ENCODE measurements at regions not wholly inside any gene's neighbourhood (a gene's known extent, or its start where the extent isn't known, plus 50 kb on each side); places are given as distances from the start of the nearest gene placed in this dataset.

DNA sequence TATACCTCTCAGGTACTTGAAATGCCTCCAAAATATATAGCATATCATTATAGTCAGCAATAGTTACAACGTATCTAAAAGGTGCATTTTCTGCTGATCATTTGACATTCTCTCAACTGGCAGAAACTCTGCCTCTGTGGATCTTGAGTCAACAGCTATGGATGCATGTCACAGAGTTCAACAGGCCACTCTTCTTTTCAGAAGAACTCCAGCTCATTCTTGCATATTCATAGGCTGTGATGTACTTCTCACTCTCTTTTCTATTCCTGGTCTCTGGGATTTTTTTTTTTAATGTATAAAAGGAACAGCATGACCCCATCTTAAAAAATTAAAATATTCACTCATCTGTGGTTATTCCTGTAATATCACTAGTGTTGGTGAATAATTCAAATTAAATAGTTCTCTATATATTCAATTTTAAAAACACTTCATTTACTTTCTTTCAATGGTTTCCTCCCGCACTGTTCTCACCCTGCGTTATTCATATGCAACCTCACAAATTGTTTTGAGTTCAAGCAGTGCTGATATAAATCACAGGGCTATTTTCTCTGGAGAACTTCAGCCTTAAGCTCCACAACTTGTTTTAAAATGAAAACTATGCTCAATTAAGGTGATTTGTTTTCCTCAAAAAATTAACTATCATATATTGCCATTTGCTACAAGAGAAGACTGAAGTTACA is 1111.2 kb upstream of the ADGRL3 start:
- DNase-seq (ENCODE audit: extremely low spot score), result no peak
- no peak overlapping the region for H3K4me3 ChIP-seq
- H3K27ac ChIP-seq (replicated peaks in 1 of 4), result no peak overlapping the region
- 67% methylated on average over 3 of the region's 3 CpGs for WGBS
- no peaks in the 10 kb centered on the region for H3K27me3 ChIP-seq
- intact Hi-C loops (cut with DNase I), result no loop called here
- no peaks in the 10 kb centered on the region for H3K4me1 ChIP-seq
- TF ChIP-seq POLR2A (IDR thresholded peaks at IDR 0.05; ENCODE audit: low read depth), result no peak
- no peak for TF ChIP-seq EP300 (IDR thresholded peaks at IDR 0.05)
- no peak for TF ChIP-seq POLR2AphosphoS5 (IDR thresholded peaks at IDR 0.05)
- TF ChIP-seq, protein P1, sequence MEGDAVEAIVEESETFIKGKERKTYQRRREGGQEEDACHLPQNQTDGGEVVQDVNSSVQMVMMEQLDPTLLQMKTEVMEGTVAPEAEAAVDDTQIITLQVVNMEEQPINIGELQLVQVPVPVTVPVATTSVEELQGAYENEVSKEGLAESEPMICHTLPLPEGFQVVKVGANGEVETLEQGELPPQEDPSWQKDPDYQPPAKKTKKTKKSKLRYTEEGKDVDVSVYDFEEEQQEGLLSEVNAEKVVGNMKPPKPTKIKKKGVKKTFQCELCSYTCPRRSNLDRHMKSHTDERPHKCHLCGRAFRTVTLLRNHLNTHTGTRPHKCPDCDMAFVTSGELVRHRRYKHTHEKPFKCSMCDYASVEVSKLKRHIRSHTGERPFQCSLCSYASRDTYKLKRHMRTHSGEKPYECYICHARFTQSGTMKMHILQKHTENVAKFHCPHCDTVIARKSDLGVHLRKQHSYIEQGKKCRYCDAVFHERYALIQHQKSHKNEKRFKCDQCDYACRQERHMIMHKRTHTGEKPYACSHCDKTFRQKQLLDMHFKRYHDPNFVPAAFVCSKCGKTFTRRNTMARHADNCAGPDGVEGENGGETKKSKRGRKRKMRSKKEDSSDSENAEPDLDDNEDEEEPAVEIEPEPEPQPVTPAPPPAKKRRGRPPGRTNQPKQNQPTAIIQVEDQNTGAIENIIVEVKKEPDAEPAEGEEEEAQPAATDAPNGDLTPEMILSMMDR (IDR thresholded peaks at IDR 0.05), result no peak
- no peaks in the 10 kb centered on the region for H3K36me3 ChIP-seq
- peaks cover 0 to 4% (median 0%) of the 10 kb centered on the region in 4 donors for H3K9me3 ChIP-seq

DNA sequence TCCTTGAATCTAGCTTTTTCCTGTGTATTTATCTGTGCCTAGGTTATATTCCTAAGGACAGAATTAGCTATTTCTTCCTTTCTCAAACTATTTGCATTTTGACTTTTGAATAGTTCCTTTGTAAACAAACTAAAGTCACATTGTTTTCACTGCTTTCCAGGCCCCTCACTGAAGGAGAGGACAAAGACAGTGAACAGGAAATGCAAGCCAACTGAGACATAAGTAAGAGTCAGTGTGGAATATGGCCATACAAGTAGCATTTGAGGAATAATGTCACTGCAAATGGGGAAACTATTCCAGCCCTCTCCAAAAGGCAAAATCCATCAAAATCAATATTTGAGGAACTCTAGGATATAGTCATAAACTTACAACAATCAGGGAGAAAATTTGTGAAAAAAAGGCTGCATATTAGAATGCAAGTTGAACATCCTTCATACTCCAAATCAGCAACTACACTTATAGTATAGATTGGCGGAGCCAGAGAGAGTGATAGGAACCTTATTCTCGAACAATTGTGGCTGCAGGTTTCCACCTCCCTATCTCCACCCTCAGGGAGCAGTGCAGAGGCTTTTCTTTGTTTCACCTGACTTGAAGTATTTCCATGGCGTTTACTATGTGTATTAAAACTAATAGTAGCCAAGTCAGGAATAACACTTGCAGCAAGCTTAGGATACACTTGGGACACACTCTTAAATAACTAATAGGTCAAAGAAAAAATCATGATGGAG is 1110.4 kb upstream of the ADGRL3 start:
- H3K9me3 ChIP-seq, result peaks cover 0 to 4% (median 0%) of the 10 kb centered on the region in 4 donors
- 66% methylated on average over 3 of the region's 3 CpGs for WGBS
- H3K4me1 ChIP-seq, result no peaks in the 10 kb centered on the region
- no peaks in the 10 kb centered on the region for H3K27me3 ChIP-seq
- H3K4me3 ChIP-seq, result no peak overlapping the region
- no peak for DNase-seq (ENCODE audit: extremely low spot score)
- H3K27ac ChIP-seq (replicated peaks in 1 of 4), result no peak overlapping the region
- intact Hi-C loops (cut with DNase I), result no loop called here
- no peaks in the 10 kb centered on the region for H3K36me3 ChIP-seq
- TF ChIP-seq, protein P1 (IDR thresholded peaks at IDR 0.05), result no peak
- TF ChIP-seq EP300 (IDR thresholded peaks at IDR 0.05), result no peak
- TF ChIP-seq POLR2AphosphoS5 (IDR thresholded peaks at IDR 0.05), result no peak
- no peak for TF ChIP-seq POLR2A (IDR thresholded peaks at IDR 0.05; ENCODE audit: low read depth)

DNA sequence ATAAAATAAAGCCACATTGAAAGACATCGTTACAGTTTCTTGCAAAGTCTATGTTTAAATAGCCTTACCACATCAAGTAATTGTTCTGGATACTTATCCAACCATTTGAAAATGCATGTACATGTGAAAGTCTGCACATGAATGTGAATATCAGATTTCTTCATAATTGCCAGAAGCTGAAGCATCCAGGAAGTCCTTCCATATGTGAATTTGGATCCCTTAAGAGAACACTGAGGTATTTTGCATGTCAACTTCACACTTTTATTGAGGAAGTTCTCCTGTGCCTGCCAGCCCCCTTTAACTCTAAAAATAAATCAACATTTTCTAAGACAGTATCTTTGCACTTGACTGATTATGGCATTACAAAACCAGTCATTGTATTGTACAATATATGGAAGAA is 1103.5 kb upstream of the ADGRL3 start:
- Histone ChIP-seq H3K27me3 (no peaks in the 10 kb centered on the region), H3K4me1 (no peaks in the 10 kb centered on the region), H3K4me3 (no peak overlapping the region), H3K36me3 (no peaks in the 10 kb centered on the region), H3K27ac (replicated peaks in 1 of 4) (no peak overlapping the region), H3K9me3 (no peaks in the 10 kb centered on the region)
- intact Hi-C loops (cut with DNase I), result no loop called here
- TF ChIP-seq, protein P1 (IDR thresholded peaks at IDR 0.05), result no peak
- TF ChIP-seq POLR2A (IDR thresholded peaks at IDR 0.05; ENCODE audit: low read depth) (no peak), EP300 (IDR thresholded peaks at IDR 0.05) (no peak), POLR2AphosphoS5 (IDR thresholded peaks at IDR 0.05) (no peak)
- no peak for DNase-seq (ENCODE audit: extremely low spot score)
- WGBS, result 0% methylated on average over 1 of the region's 1 CpG

DNA sequence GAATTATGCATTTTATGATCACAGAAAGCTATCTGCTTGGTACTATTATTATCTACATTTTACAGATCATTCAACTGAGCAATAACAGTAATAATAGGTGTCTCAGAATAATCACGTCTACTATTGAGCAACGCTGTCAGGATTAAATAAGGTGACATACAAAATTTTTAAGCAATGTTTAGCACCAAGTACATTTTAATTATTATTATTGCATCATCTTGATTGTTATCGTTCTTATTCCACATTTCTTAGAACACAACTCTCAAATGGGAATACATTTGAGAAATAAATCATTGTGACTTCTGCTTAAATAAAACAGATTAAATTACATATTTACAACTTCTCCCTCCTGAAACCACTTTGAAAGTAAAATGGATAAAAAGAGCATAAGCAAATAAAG is 1083.5 kb upstream of the ADGRL3 start:
- Histone ChIP-seq H3K9me3 (no peaks in the 10 kb centered on the region), H3K27ac (replicated peaks in 1 of 4) (no peak overlapping the region), H3K36me3 (no peaks in the 10 kb centered on the region), H3K4me1 (no peaks in the 10 kb centered on the region), H3K4me3 (no peak overlapping the region), H3K27me3 (no peaks in the 10 kb centered on the region)
- WGBS, result 83% methylated on average over 3 of the region's 3 CpGs
- TF ChIP-seq, protein P1 (IDR thresholded peaks at IDR 0.05), result no peak
- TF ChIP-seq EP300 (IDR thresholded peaks at IDR 0.05), result no peak
- TF ChIP-seq POLR2A (IDR thresholded peaks at IDR 0.05; ENCODE audit: low read depth), result no peak
- no peak for TF ChIP-seq POLR2AphosphoS5 (IDR thresholded peaks at IDR 0.05)
- intact Hi-C loops (cut with DNase I), result no loop called here
- DNase-seq (ENCODE audit: extremely low spot score), result no peak
